CD4-positive, alpha-beta T cell treated with Interleukin-17A for 4 hours (primary cell): ENCODE measurements at regions not wholly inside any gene's neighbourhood (a gene's known extent, or its start where the extent isn't known, plus 50 kb on each side); places are given as distances from the start of the nearest gene placed in this dataset.
"Not testable (repeated sequence)": the region's sequence is repeated elsewhere in the genome, so short reads cannot be mapped to it uniquely, and the experiment has no call there.

Source experiments
- DNase-seq: peaks from one replicate; pipeline ENCODE4 v3.0.0-alpha.2; 2020; ENCODE audit warnings: mixed read lengths

GRCh38 chr5:143913008-143913752 is 101.2 kb downstream of the HMHB1 start:
- no peak for DNase-seq

- DNase-seq: no peak
Observed at GRCh38 chr5:143914756-143915155, 102.8 kb downstream of the HMHB1 start.

- DNase-seq: no peak
Observed at GRCh38 chr5:143916451-143916850, 104.5 kb downstream of the HMHB1 start.

- no peak for DNase-seq
Observed at GRCh38 chr5:143918961-143919360, 107.0 kb downstream of the HMHB1 start.

GRCh38 chr5:143920772-143921171 is 108.8 kb downstream of the HMHB1 start:
- no peak for DNase-seq

GRCh38 chr5:143921525-143922311 is 109.8 kb downstream of the HMHB1 start:
- no peak for DNase-seq

GRCh38 chr5:143922718-143923117 is 110.8 kb downstream of the HMHB1 start:
- no peak for DNase-seq

- no peak for DNase-seq
Observed at GRCh38 chr5:143923634-143924266, 111.8 kb downstream of the HMHB1 start.

GRCh38 chr5:143924311-143924978 is 112.5 kb downstream of the HMHB1 start:
- DNase-seq: no peak

GRCh38 chr5:143924979-143925325 is 113.0 kb downstream of the HMHB1 start:
- DNase-seq: not testable (repeated sequence)

- no peak for DNase-seq
Observed at GRCh38 chr5:143929486-143929885, 117.5 kb downstream of the HMHB1 start.

- DNase-seq: no peak
Observed at GRCh38 chr5:143930561-143930960, 118.6 kb downstream of the HMHB1 start.

- no peak for DNase-seq
Observed at GRCh38 chr5:143931476-143931875, 119.5 kb downstream of the HMHB1 start.

GRCh38 chr5:143931986-143932385 is 120.0 kb downstream of the HMHB1 start:
- DNase-seq: no peak

- DNase-seq: no peak
Observed at GRCh38 chr5:143932584-143932983, 120.6 kb downstream of the HMHB1 start.

- no peak for DNase-seq
Observed at GRCh38 chr5:143933451-143933850, 121.5 kb downstream of the HMHB1 start.

- DNase-seq: no peak
Observed at GRCh38 chr5:143934821-143935220, 122.9 kb downstream of the HMHB1 start.

- no peak for DNase-seq
Observed at GRCh38 chr5:143938230-143938629, 126.3 kb downstream of the HMHB1 start.

- no peak for DNase-seq
Observed at GRCh38 chr5:143946837-143947236, 134.9 kb downstream of the HMHB1 start.

GRCh38 chr5:143947313-143947712 is 135.4 kb downstream of the HMHB1 start:
- no peak for DNase-seq

GRCh38 chr5:143952809-143953208 is 140.8 kb downstream of the HMHB1 start:
- DNase-seq: no peak

GRCh38 chr5:143953851-143954250 is 141.9 kb downstream of the HMHB1 start:
- DNase-seq: no peak

GRCh38 chr5:143955141-143955540 is 143.2 kb downstream of the HMHB1 start:
- DNase-seq: no peak
